Neuronal stem cell (in vitro differentiated cells): ENCODE measurements at regions not wholly inside any gene's neighbourhood (a gene's known extent, or its start where the extent isn't known, plus 50 kb on each side); places are given as distances from the start of the nearest gene placed in this dataset.
A peak's percentile ranks its signal among the peaks of the same experiment; 100 is the strongest.

ENCODE experiments used
- DNase-seq: peaks from one replicate; pipeline ENCODE4 v3.0.0-alpha.2; 2013; ENCODE audit warnings: low spot score
- H2AFZ ChIP-seq: one replicate; pipeline ENCODE4 v1.6.1; 2013; ENCODE audit warnings: mild to moderate bottlenecking, low read length, inconsistent platforms
- H2AK5ac ChIP-seq: 2 replicates; pipeline ENCODE4 v1.6.1; 2013; ENCODE audit warnings: low read depth, mild to moderate bottlenecking, inconsistent platforms, low read length, moderate library complexity, mixed read lengths
- H2BK120ac ChIP-seq: 2 replicates; pipeline ENCODE4 v1.6.1; 2013; ENCODE audit warnings: low read depth, mild to moderate bottlenecking, inconsistent platforms, low read length, moderate library complexity, mixed read lengths
- H2BK12ac ChIP-seq: one replicate; pipeline ENCODE4 v1.6.1; 2013; ENCODE audit warnings: low read length, inconsistent platforms
- H2BK15ac ChIP-seq: 2 replicates; pipeline ENCODE4 v1.6.1; 2013; ENCODE audit warnings: mild to moderate bottlenecking, low read length, inconsistent platforms, mixed read lengths
- H2BK5ac ChIP-seq: one replicate; pipeline ENCODE4 v1.6.1; 2013; ENCODE audit warnings: inconsistent platforms, mild to moderate bottlenecking, low read length, moderate library complexity
- H3K14ac ChIP-seq: one replicate; pipeline ENCODE4 v1.6.1; 2013; ENCODE audit warnings: low read length, inconsistent platforms
- H3K18ac ChIP-seq: 2 replicates; pipeline ENCODE4 v1.6.1; 2013; ENCODE audit warnings: low read length, inconsistent platforms
- H3K23ac ChIP-seq: 2 replicates; pipeline ENCODE4 v1.6.1; 2013; ENCODE audit warnings: low read depth, mild to moderate bottlenecking, mixed read lengths, low read length, inconsistent platforms; ENCODE audit not compliant: poor library complexity
- H3K27ac ChIP-seq: replicated peaks from 3 replicates; pipeline ENCODE4 v1.5.1; 2013; ENCODE audit warnings: low read length, inconsistent platforms
- H3K27me3 ChIP-seq, 3 experiments: 2 replicates each; pipeline ENCODE4 v1.6.1; 2013; ENCODE audit warnings: low read length in 3 of 3, mild to moderate bottlenecking in 2 of 3, inconsistent platforms in 1 of 3, low read depth in 1 of 3, mixed read lengths in 1 of 3, moderate library complexity in 1 of 3; ENCODE audit not compliant: control insufficient read depth in 3 of 3, insufficient read depth in 3 of 3
- H3K36me3 ChIP-seq, 2 donors: replicated peaks in 1 of 2; 2 replicates each; pipeline ENCODE4 v1.6.1; 2013; ENCODE audit warnings: low read length in 2 of 2; ENCODE audit not compliant: control insufficient read depth in 2 of 2, insufficient read depth in 2 of 2
- H3K4ac ChIP-seq: 2 replicates; pipeline ENCODE4 v1.6.1; 2013; ENCODE audit warnings: inconsistent platforms, mild to moderate bottlenecking, low read length, moderate library complexity
- H3K4me1 ChIP-seq, 2 donors: 1 replicate in 1 of 2; 2 replicates in 1 of 2; pipeline ENCODE4 v1.6.1; 2013; ENCODE audit warnings: low read length in 2 of 2, low read depth in 1 of 2; ENCODE audit not compliant: control insufficient read depth in 2 of 2, insufficient read depth in 1 of 2
- H3K4me2 ChIP-seq: one replicate; pipeline ENCODE4 v1.6.1; 2013; ENCODE audit warnings: mild to moderate bottlenecking, low read length, inconsistent platforms; ENCODE audit not compliant: insufficient read depth, poor library complexity, severe bottlenecking
- H3K4me3 ChIP-seq, 2 donors: 2 replicates each; pipeline ENCODE4 v1.5.1; 2013; ENCODE audit warnings: low read length in 2 of 2, mild to moderate bottlenecking in 2 of 2, inconsistent platforms in 1 of 2, moderate library complexity in 1 of 2
- H3K79me1 ChIP-seq: one replicate; pipeline ENCODE4 v1.6.1; 2013; ENCODE audit warnings: low read depth, mild to moderate bottlenecking, inconsistent platforms, low read length, moderate library complexity
- H3K9ac ChIP-seq: one replicate; pipeline ENCODE4 v1.6.1; 2013; ENCODE audit warnings: mild to moderate bottlenecking, low read depth, low read length, inconsistent platforms; ENCODE audit not compliant: poor library complexity
- H3K9me3 ChIP-seq, 2 donors: replicated peaks in 1 of 2; 2 replicates each; pipeline versions ENCODE3 to v1.6.1; 2013; ENCODE audit warnings: low read length in 2 of 2, mild to moderate bottlenecking in 2 of 2, inconsistent platforms in 1 of 2, low read depth in 1 of 2, mixed read lengths in 1 of 2, moderate library complexity in 1 of 2; ENCODE audit not compliant: control insufficient read depth in 2 of 2, insufficient read depth in 1 of 2
- H4K8ac ChIP-seq: one replicate; pipeline ENCODE4 v1.6.1; 2013; ENCODE audit warnings: low read depth, mild to moderate bottlenecking, inconsistent platforms, low read length, moderate library complexity
- H4K91ac ChIP-seq: one replicate; pipeline ENCODE4 v1.6.1; 2013; ENCODE audit warnings: low read length, low read depth, mild to moderate bottlenecking, inconsistent platforms; ENCODE audit not compliant: poor library complexity
- WGBS, 2 donors: extraction: QIAGEN DNeasy Blood & Tissue Kit; methylation state at CpG; one replicate each; pipeline ENCODE4 v1.1.7; 2013; ENCODE audit warnings: missing lambda C conversion rate in 2 of 2, mixed read lengths in 1 of 2; ENCODE audit not compliant: insufficient read length in 2 of 2, insufficient replicate concordance in 1 of 2; ENCODE audit errors: extremely low coverage in 2 of 2; 5-methylcytosine and 5-hydroxymethylcytosine counted together

GRCh38 chr20:56760610-56761009, 131.5 kb downstream of the TFAP2C start:
- H3K9me3 ChIP-seq, result peaks cover 0 to 2% of the 10 kb centered on the region in 2 donors
- no peaks in the 10 kb centered on the region for H3K27me3 ChIP-seq
- H3K18ac ChIP-seq, result no peak overlapping the region
- no peak overlapping the region for H2AK5ac ChIP-seq
- no CpG with 5 or more reads among the region's 6 CpGs for WGBS, 2 donors
- H3K4me3 ChIP-seq, result no peak overlapping the region
- H3K9ac ChIP-seq, result no peak overlapping the region
- no peak overlapping the region for H3K14ac ChIP-seq
- peaks cover 0 to 13% of the 10 kb centered on the region in 2 donors for H3K4me1 ChIP-seq
- no peak overlapping the region for H2BK5ac ChIP-seq
- H3K79me1 ChIP-seq, result no peaks in the 10 kb centered on the region
- DNase-seq, result no peak
- no peaks in the 10 kb centered on the region for H3K36me3 ChIP-seq
- H4K91ac ChIP-seq, result no peak overlapping the region
- H2BK12ac ChIP-seq, result no peak overlapping the region
- no peak overlapping the region for H3K4ac ChIP-seq
- no peak overlapping the region for H2BK120ac ChIP-seq
- no peak overlapping the region for H3K27ac ChIP-seq
- H3K23ac ChIP-seq, result no peak overlapping the region
- H4K8ac ChIP-seq, result no peak overlapping the region
- no peak overlapping the region for H2AFZ ChIP-seq
- H2BK15ac ChIP-seq, result no peak overlapping the region
- H3K4me2 ChIP-seq, result no peak overlapping the region

GRCh38 chr20:56761393-56761792, 132.3 kb downstream of the TFAP2C start:
- Histone ChIP-seq H3K4me2 (no peak overlapping the region), H2BK12ac (no peak overlapping the region), H2AK5ac (no peak overlapping the region), H3K4me1 (peaks cover 0 to 16% of the 10 kb centered on the region in 2 donors), H4K8ac (no peak overlapping the region), H3K79me1 (no peaks in the 10 kb centered on the region), H3K36me3 (no peaks in the 10 kb centered on the region), H3K9me3 (peaks cover 0 to 2% of the 10 kb centered on the region in 2 donors), H3K18ac (no peak overlapping the region), H3K23ac (no peak overlapping the region), H2BK5ac (no peak overlapping the region), H2AFZ (no peak overlapping the region), H3K9ac (no peak overlapping the region), H3K4me3 (peak overlapping the region in 1 of 2 donors; percentile 23), H3K14ac (no peak overlapping the region), H3K27ac (no peak overlapping the region), H4K91ac (no peak overlapping the region), H3K4ac (no peak overlapping the region), H2BK15ac (no peak overlapping the region), H2BK120ac (no peak overlapping the region), H3K27me3 (no peaks in the 10 kb centered on the region)
- WGBS, 2 donors, result 100% methylated on average over 1 to 2 of the region's 2 CpGs
- no peak for DNase-seq

DNA sequence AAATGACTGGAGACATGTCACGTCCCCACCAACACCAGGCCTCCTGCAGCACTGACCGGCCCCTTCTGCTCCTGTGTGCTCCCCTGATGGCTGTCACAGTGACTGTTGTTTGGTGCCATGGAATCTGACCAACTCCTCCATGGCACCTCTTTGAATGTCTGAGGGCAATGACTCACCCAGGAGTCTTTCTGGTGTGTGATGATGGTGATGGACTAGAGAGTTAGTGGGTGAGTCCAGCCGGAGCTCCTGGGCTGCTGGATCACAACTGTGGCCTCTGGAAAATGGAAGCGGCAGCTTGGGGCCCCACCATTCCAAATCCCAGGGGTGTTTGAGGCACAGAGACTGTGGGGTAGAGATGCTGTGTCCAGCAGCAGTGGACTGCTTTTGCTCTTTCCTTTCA, 133.3 kb downstream of the TFAP2C start:
- H3K79me1 ChIP-seq, result no peaks in the 10 kb centered on the region
- no peak overlapping the region for H4K8ac ChIP-seq
- H2BK15ac ChIP-seq, result no peak overlapping the region
- no peak overlapping the region for H3K4me2 ChIP-seq
- WGBS, 2 donors, result no CpG with 5 or more reads among the region's 4 CpGs
- H2BK5ac ChIP-seq, result no peak overlapping the region
- no peak overlapping the region for H2AFZ ChIP-seq
- H3K4ac ChIP-seq, result no peak overlapping the region
- H2BK12ac ChIP-seq, result no peak overlapping the region
- H2AK5ac ChIP-seq, result no peak overlapping the region
- H3K9me3 ChIP-seq, result peaks cover 0 to 2% of the 10 kb centered on the region in 2 donors
- H3K14ac ChIP-seq, result no peak overlapping the region
- no peak overlapping the region for H4K91ac ChIP-seq
- DNase-seq, result no peak
- no peak overlapping the region for H3K4me3 ChIP-seq
- no peaks in the 10 kb centered on the region for H3K27me3 ChIP-seq
- no peak overlapping the region for H3K27ac ChIP-seq
- H3K9ac ChIP-seq, result no peak overlapping the region
- no peaks in the 10 kb centered on the region for H3K36me3 ChIP-seq
- H3K18ac ChIP-seq, result no peak overlapping the region
- H3K23ac ChIP-seq, result no peak overlapping the region
- H2BK120ac ChIP-seq, result no peak overlapping the region
- H3K4me1 ChIP-seq, result peaks cover 0 to 16% of the 10 kb centered on the region in 2 donors

- Histone ChIP-seq H2BK12ac (no peak overlapping the region), H3K27me3 (no peaks in the 10 kb centered on the region), H3K4me3 (no peak overlapping the region), H3K4me1 (peaks cover 0 to 16% of the 10 kb centered on the region in 2 donors), H3K9ac (no peak overlapping the region), H3K4me2 (no peak overlapping the region), H4K91ac (no peak overlapping the region), H2BK120ac (no peak overlapping the region), H4K8ac (no peak overlapping the region), H3K23ac (no peak overlapping the region), H3K9me3 (peaks cover 0 to 2% of the 10 kb centered on the region in 2 donors), H3K18ac (no peak overlapping the region), H3K27ac (no peak overlapping the region), H2AK5ac (no peak overlapping the region), H2BK15ac (no peak overlapping the region), H3K79me1 (no peaks in the 10 kb centered on the region), H2AFZ (no peak overlapping the region), H2BK5ac (no peak overlapping the region), H3K4ac (no peak overlapping the region), H3K36me3 (no peaks in the 10 kb centered on the region), H3K14ac (no peak overlapping the region)
- no peak for DNase-seq
- WGBS, 2 donors, result no CpG with 5 or more reads among the region's 8 CpGs
These were observed 133.7 kb downstream of the TFAP2C start for GRCh38 chr20:56762829-56763228.
